Gastrocnemius medialis (tissue), 4 donors: ENCODE measurements at regions not wholly inside any gene's neighbourhood (a gene's known extent, or its start where the extent isn't known, plus 50 kb on each side); places are given as distances from the start of the nearest gene placed in this dataset.

ENCODE experiments used
- ATAC-seq, 2 donors: fragments of 150-250 bp; one replicate each; pipeline ENCODE4 v1.9.1; 2016
- DNase-seq, 2 donors: peaks; one replicate each; pipeline ENCODE4 v3.0.0-alpha.2; 2019
- H3K27ac ChIP-seq, 4 donors: fragments of 200-600 bp; sonication (generic); 1 replicate in 1 of 4; 2 replicates in 3 of 4; pipeline ENCODE4 v1.5.1; 2016 to 2018; ENCODE audit warnings: mild to moderate bottlenecking in 2 of 4, moderate library complexity in 1 of 4
- H3K27me3 ChIP-seq, 3 donors: fragments of 200-600 bp; sonication (generic) in 2 of 3; 1 replicate in 1 of 3; 2 replicates in 2 of 3; pipeline versions ENCODE4 v1.5.1 to v1.6.0; 2016 to 2019; ENCODE audit warnings: mild to moderate bottlenecking in 1 of 3, moderate library complexity in 1 of 3
- H3K36me3 ChIP-seq, 2 donors: fragments of 200-600 bp; sonication (generic) in 1 of 2; one replicate each; pipeline ENCODE4 v1.5.1; 2017 to 2018
- H3K4me1 ChIP-seq, 2 donors: fragments of 200-600 bp; sonication (generic) in 1 of 2; one replicate each; pipeline ENCODE4 v1.5.1; 2016 to 2017; ENCODE audit warnings: mild to moderate bottlenecking in 2 of 2
- H3K4me3 ChIP-seq, 4 donors: fragments of 200-600 bp; sonication (generic) in 3 of 4; 1 replicate in 1 of 4; 2 replicates in 3 of 4; pipeline ENCODE4 v1.5.1; 2016 to 2019; ENCODE audit warnings: mild to moderate bottlenecking in 2 of 4
- H3K9me3 ChIP-seq, 3 donors: fragments of 200-600 bp; sonication (generic) in 2 of 3; 1 replicate in 1 of 3; 2 replicates in 2 of 3; pipeline ENCODE4 v1.5.1; 2016 to 2019
- POLR2A ChIP-seq, 2 donors: fragments of 450-650 bp; IDR thresholded peaks; one replicate each; pipeline ENCODE4 v1.6.1; 2017; ENCODE audit warnings: antibody characterized with exemption in 2 of 2, mild to moderate bottlenecking in 2 of 2, moderate library complexity in 2 of 2
- in situ Hi-C, 4 donors: fragments of 200-750 bp; cut with MboI; loops; one replicate each; pipeline versions ENCODE4 v1.15.0 to v1.8.0; 2017; ENCODE audit warnings: low sequenced_read_pairs in 4 of 4
- intact Hi-C: fragments of 100-400 bp; cut with DNase I; formaldehyde crosslinking; loops from one replicate; pipeline ENCODE4 v1.15.1; 2023; ENCODE audit warnings: low total_unique reads
- TF ChIP-seq, protein P1 (sequence below), 5 experiments: fragments of 450-650 bp in 3 of 5; fragments of 200-600 bp in 2 of 5; sonication (generic) in 2 of 5; IDR thresholded peaks in 4 of 5; conservative IDR thresholded peaks in 1 of 5; 1 replicate in 4 of 5; 2 replicates in 1 of 5; pipeline ENCODE4 v1.5.1; 2016 to 2019; ENCODE audit warnings: antibody characterized with exemption in 5 of 5, mild to moderate bottlenecking in 3 of 5, moderate library complexity in 3 of 5

DNA sequence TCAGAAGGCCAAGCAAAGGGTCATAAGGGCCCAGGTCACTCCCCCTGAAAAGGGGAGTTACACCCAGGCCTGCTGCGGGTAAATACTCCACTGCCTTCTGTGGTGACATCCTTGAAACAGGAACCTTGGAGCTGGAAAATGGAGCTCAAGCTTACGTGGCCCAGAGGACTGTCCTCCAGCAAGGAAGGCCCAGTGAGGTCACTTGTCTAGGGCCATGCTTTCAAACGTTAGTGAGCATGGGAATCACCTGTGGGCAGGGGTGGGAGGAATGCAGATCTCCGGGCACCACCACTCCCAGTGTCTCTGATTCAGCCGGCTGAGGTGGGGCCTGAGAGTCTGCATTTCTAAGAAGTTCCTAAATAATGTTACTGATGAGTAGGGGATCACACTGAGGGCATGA lies 140.5 kb upstream of the CCND2 start:
- in situ Hi-C loops (no loop called here), intact Hi-C loops (no loop called here)
- no peak for DNase-seq
- H3K4me1 ChIP-seq, result no peaks in the 10 kb centered on the region
- peaks cover 0 to 10% (median 0%) of the 10 kb centered on the region in 3 donors for H3K9me3 ChIP-seq
- H3K27ac ChIP-seq, result no peak overlapping the region
- H3K36me3 ChIP-seq, result no peaks in the 10 kb centered on the region
- TF ChIP-seq, protein P1, sequence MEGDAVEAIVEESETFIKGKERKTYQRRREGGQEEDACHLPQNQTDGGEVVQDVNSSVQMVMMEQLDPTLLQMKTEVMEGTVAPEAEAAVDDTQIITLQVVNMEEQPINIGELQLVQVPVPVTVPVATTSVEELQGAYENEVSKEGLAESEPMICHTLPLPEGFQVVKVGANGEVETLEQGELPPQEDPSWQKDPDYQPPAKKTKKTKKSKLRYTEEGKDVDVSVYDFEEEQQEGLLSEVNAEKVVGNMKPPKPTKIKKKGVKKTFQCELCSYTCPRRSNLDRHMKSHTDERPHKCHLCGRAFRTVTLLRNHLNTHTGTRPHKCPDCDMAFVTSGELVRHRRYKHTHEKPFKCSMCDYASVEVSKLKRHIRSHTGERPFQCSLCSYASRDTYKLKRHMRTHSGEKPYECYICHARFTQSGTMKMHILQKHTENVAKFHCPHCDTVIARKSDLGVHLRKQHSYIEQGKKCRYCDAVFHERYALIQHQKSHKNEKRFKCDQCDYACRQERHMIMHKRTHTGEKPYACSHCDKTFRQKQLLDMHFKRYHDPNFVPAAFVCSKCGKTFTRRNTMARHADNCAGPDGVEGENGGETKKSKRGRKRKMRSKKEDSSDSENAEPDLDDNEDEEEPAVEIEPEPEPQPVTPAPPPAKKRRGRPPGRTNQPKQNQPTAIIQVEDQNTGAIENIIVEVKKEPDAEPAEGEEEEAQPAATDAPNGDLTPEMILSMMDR (IDR thresholded peaks at IDR 0.05 in 4 of 5, conservative IDR thresholded peaks at IDR 0.05 in 1 of 5), result no peak
- no peak for TF ChIP-seq POLR2A (IDR thresholded peaks at IDR 0.05)
- no peak for ATAC-seq
- peaks cover 0 to 5% (median 4%) of the 10 kb centered on the region in 3 donors for H3K27me3 ChIP-seq
- no peak overlapping the region for H3K4me3 ChIP-seq

DNA sequence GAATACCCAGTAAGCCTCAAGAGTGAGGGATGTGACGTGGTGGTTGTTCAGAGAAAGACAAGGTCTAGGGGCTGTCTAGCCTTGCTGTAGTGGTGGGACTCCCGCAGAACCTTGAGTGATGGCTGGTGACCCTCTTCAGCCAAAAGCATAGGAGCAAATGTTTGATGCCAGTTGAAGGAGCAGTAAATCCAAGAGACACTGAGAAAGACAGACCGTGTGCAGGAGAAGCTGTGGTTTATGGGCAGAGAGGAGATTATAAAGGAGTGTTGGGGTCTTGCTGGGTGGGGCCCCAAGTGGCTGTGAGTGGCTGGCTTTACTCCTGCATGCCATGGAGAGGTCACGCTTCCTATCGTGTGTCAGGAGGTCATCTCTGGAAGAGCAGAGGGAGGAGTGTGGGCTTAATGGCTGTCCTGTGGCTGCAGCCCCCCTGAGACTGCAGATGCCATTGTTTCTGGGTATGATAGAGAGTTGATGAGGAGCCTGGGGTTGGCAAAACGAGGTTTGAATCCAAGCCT lies 152.0 kb upstream of the CCND2 start:
- Histone ChIP-seq H3K36me3 (no peaks in the 10 kb centered on the region), H3K4me3 (no peak overlapping the region), H3K27ac (no peak overlapping the region), H3K27me3 (peaks cover 4 to 8% (median 5%) of the 10 kb centered on the region in 3 donors), H3K9me3 (no peaks in the 10 kb centered on the region), H3K4me1 (no peaks in the 10 kb centered on the region)
- ATAC-seq (no peak), DNase-seq (no peak)
- TF ChIP-seq, protein P1 (IDR thresholded peaks at IDR 0.05 in 4 of 5, conservative IDR thresholded peaks at IDR 0.05 in 1 of 5), result no peak
- no peak for TF ChIP-seq POLR2A (IDR thresholded peaks at IDR 0.05)
- in situ Hi-C loops, result no loop called here
- intact Hi-C loops, result no loop called here

DNA sequence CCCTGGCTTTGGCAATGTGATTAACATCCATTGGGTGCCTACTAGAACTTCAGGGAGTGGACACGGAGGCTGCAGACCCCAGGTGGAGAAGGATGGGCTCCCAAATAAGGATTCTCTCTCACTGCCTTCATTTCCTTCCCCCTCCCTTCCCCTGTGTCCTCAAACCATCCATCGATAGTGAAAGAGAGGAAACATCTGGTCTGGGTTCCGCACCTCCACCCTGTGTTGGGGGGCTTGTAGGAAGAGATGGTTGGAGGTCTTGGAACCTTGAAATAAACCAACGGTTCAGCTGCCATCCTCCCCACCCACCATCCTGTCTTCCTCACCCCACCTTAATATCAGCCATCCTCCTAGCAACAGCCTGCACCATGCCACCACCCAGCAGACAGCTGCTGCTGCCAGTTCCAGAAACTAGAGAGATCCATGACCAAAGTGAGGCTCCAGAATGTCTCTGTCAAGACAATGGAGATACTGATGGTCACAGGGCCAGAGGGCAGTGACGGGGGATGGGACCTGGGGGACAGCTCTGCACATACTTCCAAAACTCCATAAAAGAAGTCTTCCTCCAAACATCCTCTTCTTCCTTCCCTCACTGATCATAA lies 153.1 kb upstream of the CCND2 start:
- H3K36me3 ChIP-seq, result no peaks in the 10 kb centered on the region
- TF ChIP-seq, protein P1 (IDR thresholded peaks at IDR 0.05 in 4 of 5, conservative IDR thresholded peaks at IDR 0.05 in 1 of 5), result no peak
- no peak for TF ChIP-seq POLR2A (IDR thresholded peaks at IDR 0.05)
- H3K9me3 ChIP-seq, result no peaks in the 10 kb centered on the region
- intact Hi-C loops (no loop called here), in situ Hi-C loops (no loop called here)
- H3K4me3 ChIP-seq, result no peak overlapping the region
- H3K27me3 ChIP-seq, result peaks cover 4 to 8% (median 5%) of the 10 kb centered on the region in 3 donors
- no peaks in the 10 kb centered on the region for H3K4me1 ChIP-seq
- ATAC-seq (no peak), DNase-seq (no peak)
- no peak overlapping the region for H3K27ac ChIP-seq

DNA sequence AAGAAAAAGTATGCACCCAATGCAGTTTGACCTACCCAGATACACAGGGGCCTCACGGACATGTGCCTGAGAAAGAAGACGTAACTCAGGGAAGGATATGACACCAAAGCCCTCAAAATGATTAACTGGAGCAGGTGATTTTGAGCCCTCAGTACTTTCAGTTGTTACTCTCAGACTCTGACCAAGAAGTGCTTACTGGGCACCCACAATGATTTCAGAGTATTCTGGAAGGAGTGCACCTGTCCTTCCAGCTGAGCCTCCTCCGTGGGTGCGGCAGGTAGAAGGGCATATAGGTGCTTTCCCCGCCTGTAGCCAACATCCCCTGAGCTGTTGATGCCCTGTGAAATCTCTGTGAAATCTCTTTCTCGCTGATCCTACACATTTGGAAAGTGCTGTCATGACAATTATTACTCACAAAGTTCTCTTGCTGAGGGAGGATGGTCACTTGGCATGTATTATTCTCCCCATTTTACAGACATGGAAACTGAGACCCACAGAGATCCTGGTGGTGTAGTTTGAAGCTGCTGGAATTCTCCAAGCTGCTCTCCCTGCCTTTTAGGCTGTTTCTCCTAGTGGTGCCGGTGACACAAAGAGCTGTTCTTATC lies 154.3 kb upstream of the CCND2 start:
- Histone ChIP-seq H3K9me3 (no peaks in the 10 kb centered on the region), H3K27me3 (peaks cover 4 to 8% (median 5%) of the 10 kb centered on the region in 3 donors), H3K4me1 (no peaks in the 10 kb centered on the region), H3K36me3 (no peaks in the 10 kb centered on the region), H3K27ac (no peak overlapping the region), H3K4me3 (no peak overlapping the region)
- intact Hi-C loops (no loop called here), in situ Hi-C loops (loop anchor here in 2 of 4 donors (10.0 kb wide), 1 partner anchor 156 kb away; the partner anchor contains the start of gene CCND2 (in 2 of the 2))
- TF ChIP-seq POLR2A (IDR thresholded peaks at IDR 0.05), result no peak
- TF ChIP-seq, protein P1 (IDR thresholded peaks at IDR 0.05 in 4 of 5, conservative IDR thresholded peaks at IDR 0.05 in 1 of 5), result no peak
- ATAC-seq (no peak), DNase-seq (no peak)
